K562 (cell line): ENCODE measurements at regions not wholly inside any gene's neighbourhood (a gene's known extent, or its start where the extent isn't known, plus 50 kb on each side); places are given as distances from the start of the nearest gene placed in this dataset.

Source experiments
- ATAC-seq: fragments of 200-7000 bp; cut with Tn5 transposase; 3 replicates; pipeline ENCODE4 v1.9.1; 2020; ENCODE audit warnings: moderate library complexity
- BruUV-seq: library from RNA; stranded (reverse); fragments of 400-500 nt; replicated peaks from 2 replicates; lab custom pipeline; 2021; lab: Mats Ljungman, UMichigan
- CTCF ChIA-PET: fragments of 300-600 bp; formaldehyde crosslinking; extraction: SDS; loops from one replicate; lab custom pipeline; 2021; ENCODE audit warnings: low intra/inter-chr PET ratio; lab: Yijun Ruan, JAX
- POLR2A ChIA-PET: fragments of 300-600, 350-650 bp; sonication (Branson Sonifier 250); formaldehyde crosslinking; extraction: SDS; loops from one replicate; lab custom pipeline; 2021; ENCODE audit warnings: antibody characterized with exemption, inconsistent platforms; lab: Yijun Ruan, JAX
- DNase-seq, 4 experiments: peaks; one replicate each; pipeline versions ENCODE4 v3.0.0 to v3.0.0-alpha.2; 2011 to 2018; ENCODE audit warnings: low spot score in 3 of 4, mixed read lengths in 3 of 4; ENCODE audit errors: extremely low read depth in 1 of 4
- FAIRE-seq: peaks from 2 replicates; lab custom pipeline; 2011; peaks lifted over from hg19 to GRCh38; lab: Jason Lieb, UNC
- H2AFZ ChIP-seq: 2 replicates; pipeline ENCODE4 v1.6.0; 2011; ENCODE audit warnings: low read depth, low read length, control low read depth, inconsistent platforms
- H3K27ac ChIP-seq: fragments of 200-600 bp; 3 replicates; pipeline ENCODE4 v1.8.0; 2011; ENCODE audit warnings: low read depth, mild to moderate bottlenecking, control low read depth, inconsistent platforms, low read length, moderate library complexity, mixed read lengths; ENCODE audit errors: extremely low read depth
- H3K27me3 ChIP-seq, 2 experiments: fragments of 300-600 bp in 1 of 2; 2 replicates in 1 of 2; 3 replicates in 1 of 2; pipeline versions ENCODE4 v1.6.0 to v1.8.0; 2011; ENCODE audit warnings: inconsistent platforms in 2 of 2, low read length in 2 of 2, mild to moderate bottlenecking in 1 of 2, mixed read lengths in 1 of 2, moderate library complexity in 1 of 2; ENCODE audit not compliant: control insufficient read depth in 2 of 2, insufficient read depth in 2 of 2
- H3K36me3 ChIP-seq: fragments of 300-600 bp; 3 replicates; pipeline ENCODE4 v1.8.0; 2011; ENCODE audit warnings: mild to moderate bottlenecking, low read length, inconsistent platforms; ENCODE audit not compliant: control insufficient read depth, insufficient read depth
- H3K4me1 ChIP-seq, 2 experiments: fragments of 200-600 bp in 1 of 2; replicated peaks in 1 of 2; 2 replicates in 1 of 2; 3 replicates in 1 of 2; pipeline versions ENCODE4 v1.5.1 to v1.8.0; 2011; ENCODE audit warnings: inconsistent platforms in 2 of 2, low read length in 2 of 2, mild to moderate bottlenecking in 1 of 2, mixed read lengths in 1 of 2, moderate library complexity in 1 of 2; ENCODE audit not compliant: control insufficient read depth in 2 of 2, insufficient read depth in 2 of 2
- H3K4me2 ChIP-seq: 2 replicates; pipeline ENCODE4 v1.6.1; 2011; ENCODE audit warnings: low read length, control low read depth, inconsistent platforms, mixed read lengths; ENCODE audit not compliant: insufficient read depth
- H3K4me3 ChIP-seq: fragments of 200-600 bp; sonication (generic), shearing (Covaris generic); 2 replicates; pipeline ENCODE4 v1.5.1; 2016; ENCODE audit warnings: control low read depth, inconsistent platforms
- H3K79me2 ChIP-seq: fragments of 200-600 bp; 3 replicates; pipeline ENCODE4 v1.8.0; 2011; ENCODE audit warnings: low read length, inconsistent platforms; ENCODE audit not compliant: control insufficient read depth, insufficient read depth
- H3K9ac ChIP-seq, 2 experiments: 2 replicates each; pipeline versions ENCODE4 v1.6.0 to v1.6.1; 2011; ENCODE audit warnings: low read depth in 2 of 2, low read length in 2 of 2, control low read depth in 1 of 2, inconsistent platforms in 1 of 2, mild to moderate bottlenecking in 1 of 2, mixed read lengths in 1 of 2; ENCODE audit not compliant: insufficient read depth in 1 of 2
- H3K9me1 ChIP-seq: one replicate; pipeline ENCODE4 v1.6.0; 2011; ENCODE audit warnings: inconsistent platforms, mild to moderate bottlenecking, low read length, moderate library complexity; ENCODE audit not compliant: control insufficient read depth, insufficient read depth
- H3K9me3 ChIP-seq: replicated peaks from 2 replicates; pipeline ENCODE4 v1.5.1; 2011; ENCODE audit warnings: low read depth, low read length, inconsistent platforms; ENCODE audit not compliant: control insufficient read depth, insufficient read depth
- H4K20me1 ChIP-seq: replicated peaks from 2 replicates; pipeline ENCODE4 v1.6.1; 2011; ENCODE audit warnings: low read length, inconsistent platforms, mixed read lengths; ENCODE audit not compliant: control insufficient read depth, insufficient read depth
- ARID3A ChIP-seq: IDR thresholded peaks from 2 replicates; pipeline ENCODE4 v1.6.1; 2012; ENCODE audit warnings: low read depth, low read length, improper control_type of control experiment, borderline replicate concordance
- CC2D1A ChIP-seq: fragments of 450-650 bp; IDR thresholded peaks from 2 replicates; pipeline ENCODE4 v1.6.1; 2017; ENCODE audit warnings: mild to moderate bottlenecking
- GABPB1 ChIP-seq: sonication (generic); formaldehyde crosslinking; IDR thresholded peaks from 2 replicates; pipeline ENCODE4 v1.8.0; 2022; ENCODE audit warnings: mild to moderate bottlenecking, missing genetic modification reagents
- PHF21A ChIP-seq: fragments of 450-650 bp; IDR thresholded peaks from 2 replicates; pipeline ENCODE4 v1.6.1; 2017; ENCODE audit warnings: low read depth, borderline replicate concordance
- RB1 ChIP-seq: fragments of 450-650 bp; IDR thresholded peaks from 2 replicates; pipeline ENCODE4 v1.6.1; 2017; ENCODE audit warnings: low read depth, mild to moderate bottlenecking
- ZBTB5 ChIP-seq: fragments of 450-650 bp; IDR thresholded peaks from 2 replicates; pipeline ENCODE4 v1.6.1; 2017; ENCODE audit warnings: antibody characterized with exemption
- WGBS: fragments of 100-300 bp; shearing (Covaris generic); methylation state at CpG from one replicate; pipeline ENCODE4 v1.1.6; 2016; ENCODE audit warnings: low coverage, mixed read lengths; ENCODE audit not compliant: insufficient coverage; ENCODE audit errors: missing lambda C conversion rate; 5-methylcytosine and 5-hydroxymethylcytosine counted together
- in situ Hi-C: fragments of 300-500 bp; cut with MboI; formaldehyde crosslinking; loops from 4 replicates; pipeline ENCODE4 v1.15.0; 2018; ENCODE audit warnings: inconsistent platforms, mixed read lengths
- intact Hi-C: fragments of 100-400 bp; cut with micrococcal nuclease; formaldehyde crosslinking; loops from 2 replicates; pipeline ENCODE4 v1.14.2; 2022

GRCh38 chr6:105909106-105909505 is 177.0 kb upstream of the PRDM1 start:
- H3K36me3 ChIP-seq, result no peaks in the 10 kb centered on the region
- CTCF ChIA-PET, result no interaction called here
- in situ Hi-C loops, result no loop called here
- WGBS, result 10% methylated on average over 6 of the region's 6 CpGs
- ATAC-seq, result no peak
- intact Hi-C loops, result no loop called here
- H3K4me2 ChIP-seq, result no peak overlapping the region
- DNase-seq, result no peak
- no peaks in the 10 kb centered on the region for H3K79me2 ChIP-seq
- H2AFZ ChIP-seq, result no peak overlapping the region
- no peaks in the 10 kb centered on the region for H3K4me1 ChIP-seq
- no peak overlapping the region for H3K27ac ChIP-seq
- no peaks in the 10 kb centered on the region for H3K9me1 ChIP-seq
- no peak overlapping the region for H3K9ac ChIP-seq
- no TSS peak for BruUV-seq
- FAIRE-seq, result no peak
- peaks cover 6 to 9% of the 10 kb centered on the region in 2 experiments; a peak in 4 of 5 replicates for H3K27me3 ChIP-seq
- H3K9me3 ChIP-seq, result no peaks in the 10 kb centered on the region
- no peak overlapping the region for H3K4me3 ChIP-seq
- no peaks in the 10 kb centered on the region for H4K20me1 ChIP-seq
- POLR2A ChIA-PET, result no interaction called here
- TF ChIP-seq CC2D1A (no peak), ARID3A (no peak), RB1 (no peak), GABPB1 (CRISPR knock-in tag) (no peak), PHF21A (no peak), ZBTB5 (no peak)
